ENCODE measurements at regions not wholly inside any gene's neighbourhood (a gene's known extent, or its start where the extent isn't known, plus 50 kb on each side); places are given as distances from the start of the nearest gene placed in this dataset.

DNA sequence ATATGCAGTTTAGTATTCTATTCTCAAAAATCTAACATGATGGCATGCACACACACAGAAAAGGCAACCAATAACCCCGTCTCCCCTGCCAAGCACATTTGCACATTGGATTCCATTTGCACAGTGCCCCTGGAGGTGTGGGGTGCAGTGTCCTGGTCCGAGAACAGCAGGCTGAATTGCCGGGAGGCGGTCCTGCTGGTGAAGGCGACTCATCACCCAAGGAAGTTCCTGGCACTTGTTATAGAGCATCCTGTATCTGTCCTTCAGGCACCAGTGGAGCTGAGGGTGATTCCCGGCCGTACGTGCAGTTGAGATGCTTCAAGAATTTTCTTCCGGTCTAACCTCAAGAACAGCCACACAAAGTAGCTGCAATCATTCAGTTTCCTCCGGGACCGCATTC lies 73.0 kb upstream of the RAB12 start:
- Histone ChIP-seq H3K9me3 (ENCODE audit: low read depth, low read length) (peaks cover 4% of the 10 kb centered on the region), H3K36me3 (ENCODE audit: insufficient read depth, low read length) (no peaks in the 10 kb centered on the region), H3K79me2 (ENCODE audit: insufficient read depth, low read length) (no peaks in the 10 kb centered on the region), H3K4me3 (ENCODE audit: insufficient read depth, low read length) (no peak overlapping the region), H3K27ac (ENCODE audit: low read depth, low read length) (no peak overlapping the region), H4K20me1 (ENCODE audit: insufficient read depth, low read length) (no peaks in the 10 kb centered on the region), H3K27me3 (ENCODE audit: insufficient read depth, low read length) (no peaks in the 10 kb centered on the region), H3K4me1 (ENCODE audit: insufficient read depth, low read length) (no peaks in the 10 kb centered on the region), H2AFZ (ENCODE audit: low read length) (no peak overlapping the region), H3K4me2 (ENCODE audit: insufficient read depth, low read length) (no peak overlapping the region)
- DNase-seq (ENCODE audit: insufficient read length, low spot score, missing footprints) = peak; percentile 29
- TF ChIP-seq, protein P1, sequence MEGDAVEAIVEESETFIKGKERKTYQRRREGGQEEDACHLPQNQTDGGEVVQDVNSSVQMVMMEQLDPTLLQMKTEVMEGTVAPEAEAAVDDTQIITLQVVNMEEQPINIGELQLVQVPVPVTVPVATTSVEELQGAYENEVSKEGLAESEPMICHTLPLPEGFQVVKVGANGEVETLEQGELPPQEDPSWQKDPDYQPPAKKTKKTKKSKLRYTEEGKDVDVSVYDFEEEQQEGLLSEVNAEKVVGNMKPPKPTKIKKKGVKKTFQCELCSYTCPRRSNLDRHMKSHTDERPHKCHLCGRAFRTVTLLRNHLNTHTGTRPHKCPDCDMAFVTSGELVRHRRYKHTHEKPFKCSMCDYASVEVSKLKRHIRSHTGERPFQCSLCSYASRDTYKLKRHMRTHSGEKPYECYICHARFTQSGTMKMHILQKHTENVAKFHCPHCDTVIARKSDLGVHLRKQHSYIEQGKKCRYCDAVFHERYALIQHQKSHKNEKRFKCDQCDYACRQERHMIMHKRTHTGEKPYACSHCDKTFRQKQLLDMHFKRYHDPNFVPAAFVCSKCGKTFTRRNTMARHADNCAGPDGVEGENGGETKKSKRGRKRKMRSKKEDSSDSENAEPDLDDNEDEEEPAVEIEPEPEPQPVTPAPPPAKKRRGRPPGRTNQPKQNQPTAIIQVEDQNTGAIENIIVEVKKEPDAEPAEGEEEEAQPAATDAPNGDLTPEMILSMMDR (IDR thresholded peaks at IDR 0.05; ENCODE audit: extremely low read depth, low read depth, low read length) = no peak

DNA sequence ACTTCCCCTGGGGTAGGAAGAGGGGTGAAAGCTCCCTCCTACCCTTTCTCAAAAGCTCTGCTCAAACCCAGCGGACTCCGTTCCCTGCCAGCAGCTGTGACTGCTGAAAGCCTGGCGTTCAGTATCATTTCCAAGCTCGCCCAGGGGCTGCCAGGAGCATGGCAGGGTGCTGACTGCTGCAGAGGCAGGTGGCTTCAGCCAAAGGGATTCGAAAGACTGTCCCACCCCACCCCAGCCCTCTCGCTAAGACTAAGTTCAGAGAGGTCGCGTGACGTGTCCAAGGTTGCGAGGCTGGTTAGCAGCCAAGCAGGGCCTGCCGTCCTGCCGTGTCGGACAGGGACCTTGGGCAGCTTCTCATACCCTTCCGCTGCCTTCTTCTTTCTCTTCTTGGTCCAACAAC lies 72.3 kb upstream of the RAB12 start:
- Histone ChIP-seq H3K36me3 (ENCODE audit: insufficient read depth, low read length) (no peaks in the 10 kb centered on the region), H3K79me2 (ENCODE audit: insufficient read depth, low read length) (no peaks in the 10 kb centered on the region), H3K4me3 (ENCODE audit: insufficient read depth, low read length) (no peak overlapping the region), H2AFZ (ENCODE audit: low read length) (no peak overlapping the region), H3K4me2 (ENCODE audit: insufficient read depth, low read length) (no peak overlapping the region), H3K4me1 (ENCODE audit: insufficient read depth, low read length) (no peaks in the 10 kb centered on the region), H3K9me3 (ENCODE audit: low read depth, low read length) (no peaks in the 10 kb centered on the region), H3K27me3 (ENCODE audit: insufficient read depth, low read length) (no peaks in the 10 kb centered on the region), H4K20me1 (ENCODE audit: insufficient read depth, low read length) (no peaks in the 10 kb centered on the region), H3K27ac (ENCODE audit: low read depth, low read length) (no peak overlapping the region)
- no peak for DNase-seq (ENCODE audit: insufficient read length, low spot score, missing footprints)
- TF ChIP-seq, protein P1 (IDR thresholded peaks at IDR 0.05; ENCODE audit: extremely low read depth, low read depth, low read length) = no peak

DNA sequence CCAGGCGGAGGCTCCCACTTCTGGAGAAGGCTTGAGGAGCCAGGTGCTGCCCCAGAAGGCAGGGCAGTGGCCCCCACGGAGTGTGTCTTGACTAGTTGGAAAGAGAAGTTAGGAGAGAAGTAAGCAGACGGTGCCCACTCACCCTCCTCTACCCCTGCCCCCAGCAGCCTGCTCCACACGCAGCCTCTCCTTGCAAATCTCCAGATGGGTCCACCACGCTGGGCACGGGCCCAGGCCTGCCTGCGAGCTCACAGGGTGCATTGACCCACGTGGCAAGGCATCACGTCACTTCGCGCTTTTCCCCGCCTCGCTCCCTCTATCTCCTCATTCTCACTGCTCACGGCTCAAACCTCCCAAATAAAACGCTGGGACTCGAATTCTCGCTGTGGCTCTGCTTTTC lies 71.8 kb upstream of the RAB12 start:
- peak; percentile 45 for DNase-seq (ENCODE audit: insufficient read length, low spot score, missing footprints)
- no peaks in the 10 kb centered on the region for H3K36me3 ChIP-seq (ENCODE audit: insufficient read depth, low read length)
- no peak overlapping the region for H3K4me2 ChIP-seq (ENCODE audit: insufficient read depth, low read length)
- no peaks in the 10 kb centered on the region for H3K4me1 ChIP-seq (ENCODE audit: insufficient read depth, low read length)
- TF ChIP-seq, protein P1 (IDR thresholded peaks at IDR 0.05; ENCODE audit: extremely low read depth, low read depth, low read length) = no peak
- no peak overlapping the region for H2AFZ ChIP-seq (ENCODE audit: low read length)
- no peaks in the 10 kb centered on the region for H3K27me3 ChIP-seq (ENCODE audit: insufficient read depth, low read length)
- H3K4me3 ChIP-seq (ENCODE audit: insufficient read depth, low read length) = no peak overlapping the region
- no peaks in the 10 kb centered on the region for H3K9me3 ChIP-seq (ENCODE audit: low read depth, low read length)
- no peaks in the 10 kb centered on the region for H3K79me2 ChIP-seq (ENCODE audit: insufficient read depth, low read length)
- no peak overlapping the region for H3K27ac ChIP-seq (ENCODE audit: low read depth, low read length)
- H4K20me1 ChIP-seq (ENCODE audit: insufficient read depth, low read length) = no peaks in the 10 kb centered on the region

DNA sequence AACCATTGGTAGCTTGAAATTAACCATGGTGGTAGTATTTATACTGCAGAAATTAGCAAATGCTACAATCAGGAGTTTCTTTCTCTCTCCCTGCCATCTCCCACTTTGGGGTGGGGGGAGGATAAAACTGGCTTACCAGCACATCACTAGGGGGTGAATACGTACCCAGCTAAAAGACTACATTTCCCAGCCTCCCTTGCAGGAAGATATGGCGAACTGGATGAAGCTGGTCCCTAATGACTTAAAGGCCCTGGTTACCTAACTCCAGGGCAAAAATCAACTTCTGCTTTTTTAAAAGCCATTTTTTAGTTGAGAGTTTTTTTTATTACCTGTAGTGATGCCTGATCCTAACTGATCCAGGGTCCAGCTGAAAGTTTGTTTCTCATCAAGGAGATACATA lies 70.3 kb upstream of the RAB12 start:
- no peaks in the 10 kb centered on the region for H3K36me3 ChIP-seq (ENCODE audit: insufficient read depth, low read length)
- no peaks in the 10 kb centered on the region for H3K4me1 ChIP-seq (ENCODE audit: insufficient read depth, low read length)
- H3K27ac ChIP-seq (ENCODE audit: low read depth, low read length) = no peak overlapping the region
- no peaks in the 10 kb centered on the region for H4K20me1 ChIP-seq (ENCODE audit: insufficient read depth, low read length)
- no peaks in the 10 kb centered on the region for H3K9me3 ChIP-seq (ENCODE audit: low read depth, low read length)
- H3K27me3 ChIP-seq (ENCODE audit: insufficient read depth, low read length) = no peaks in the 10 kb centered on the region
- TF ChIP-seq, protein P1 (IDR thresholded peaks at IDR 0.05; ENCODE audit: extremely low read depth, low read depth, low read length) = no peak
- no peak for DNase-seq (ENCODE audit: insufficient read length, low spot score, missing footprints)
- no peak overlapping the region for H3K4me3 ChIP-seq (ENCODE audit: insufficient read depth, low read length)
- no peak overlapping the region for H2AFZ ChIP-seq (ENCODE audit: low read length)
- no peak overlapping the region for H3K4me2 ChIP-seq (ENCODE audit: insufficient read depth, low read length)
- H3K79me2 ChIP-seq (ENCODE audit: insufficient read depth, low read length) = no peaks in the 10 kb centered on the region

Measured in osteoblast (primary cell).